ENCODE measurements at regions not wholly inside any gene's neighbourhood (a gene's known extent, or its start where the extent isn't known, plus 50 kb on each side); places are given as distances from the start of the nearest gene placed in this dataset.

GRCh38 chr11:21896216-21896615, 296.7 kb upstream of the ANO5 start:
- Histone ChIP-seq H3K36me3 (ENCODE audit: control insufficient read depth in 1 of 2, insufficient read depth in 2 of 2, low read length in 2 of 2) (no peaks in the 10 kb centered on the region), H3K4me1 (ENCODE audit: control insufficient read depth in 1 of 2, insufficient read depth in 2 of 2, low read length in 2 of 2) (no peaks in the 10 kb centered on the region), H3K27ac (ENCODE audit: low read length) (no peak overlapping the region), H3K4me3 (ENCODE audit: low read depth in 1 of 2, low read length in 2 of 2) (no peak overlapping the region), H3K9me3 (ENCODE audit: control insufficient read depth in 1 of 2, low read length in 2 of 2) (no peaks in the 10 kb centered on the region), H3K27me3 (ENCODE audit: low read depth, low read length) (no peaks in the 10 kb centered on the region)

GRCh38 chr11:21896746-21897602, 295.9 kb upstream of the ANO5 start:
- Histone ChIP-seq H3K4me3 (ENCODE audit: low read depth in 1 of 2, low read length in 2 of 2) (no peak overlapping the region), H3K27me3 (ENCODE audit: low read depth, low read length) (no peaks in the 10 kb centered on the region), H3K27ac (ENCODE audit: low read length) (no peak overlapping the region), H3K4me1 (ENCODE audit: control insufficient read depth in 1 of 2, insufficient read depth in 2 of 2, low read length in 2 of 2) (no peaks in the 10 kb centered on the region), H3K9me3 (ENCODE audit: control insufficient read depth in 1 of 2, low read length in 2 of 2) (no peaks in the 10 kb centered on the region), H3K36me3 (ENCODE audit: control insufficient read depth in 1 of 2, insufficient read depth in 2 of 2, low read length in 2 of 2) (no peaks in the 10 kb centered on the region)

- Histone ChIP-seq H3K27me3 (ENCODE audit: low read depth, low read length) (no peaks in the 10 kb centered on the region), H3K9me3 (ENCODE audit: control insufficient read depth in 1 of 2, low read length in 2 of 2) (no peaks in the 10 kb centered on the region), H3K27ac (ENCODE audit: low read length) (no peak overlapping the region), H3K4me1 (ENCODE audit: control insufficient read depth in 1 of 2, insufficient read depth in 2 of 2, low read length in 2 of 2) (no peaks in the 10 kb centered on the region), H3K4me3 (ENCODE audit: low read depth in 1 of 2, low read length in 2 of 2) (no peak overlapping the region), H3K36me3 (ENCODE audit: control insufficient read depth in 1 of 2, insufficient read depth in 2 of 2, low read length in 2 of 2) (no peaks in the 10 kb centered on the region)
These were observed 295.1 kb upstream of the ANO5 start for GRCh38 chr11:21897752-21898151.

- Histone ChIP-seq H3K36me3 (ENCODE audit: control insufficient read depth in 1 of 2, insufficient read depth in 2 of 2, low read length in 2 of 2) (no peaks in the 10 kb centered on the region), H3K4me1 (ENCODE audit: control insufficient read depth in 1 of 2, insufficient read depth in 2 of 2, low read length in 2 of 2) (no peaks in the 10 kb centered on the region), H3K27ac (ENCODE audit: low read length) (no peak overlapping the region), H3K4me3 (ENCODE audit: low read depth in 1 of 2, low read length in 2 of 2) (no peak overlapping the region), H3K27me3 (ENCODE audit: low read depth, low read length) (no peaks in the 10 kb centered on the region), H3K9me3 (ENCODE audit: control insufficient read depth in 1 of 2, low read length in 2 of 2) (no peaks in the 10 kb centered on the region)
These were observed 284.7 kb upstream of the ANO5 start for GRCh38 chr11:21908211-21908610.

- no peaks in the 10 kb centered on the region for H3K4me1 ChIP-seq (ENCODE audit: control insufficient read depth in 1 of 2, insufficient read depth in 2 of 2, low read length in 2 of 2)
- H3K27ac ChIP-seq (ENCODE audit: low read length), result no peak overlapping the region
- H3K4me3 ChIP-seq (ENCODE audit: low read depth in 1 of 2, low read length in 2 of 2), result no peak overlapping the region
- H3K36me3 ChIP-seq (ENCODE audit: control insufficient read depth in 1 of 2, insufficient read depth in 2 of 2, low read length in 2 of 2), result no peaks in the 10 kb centered on the region
- no peaks in the 10 kb centered on the region for H3K9me3 ChIP-seq (ENCODE audit: control insufficient read depth in 1 of 2, low read length in 2 of 2)
- H3K27me3 ChIP-seq (ENCODE audit: low read depth, low read length), result no peaks in the 10 kb centered on the region
These were observed 283.7 kb upstream of the ANO5 start for GRCh38 chr11:21909145-21909544.

- no peak overlapping the region for H3K27ac ChIP-seq (ENCODE audit: low read length)
- no peak overlapping the region for H3K4me3 ChIP-seq (ENCODE audit: low read depth in 1 of 2, low read length in 2 of 2)
- no peaks in the 10 kb centered on the region for H3K27me3 ChIP-seq (ENCODE audit: low read depth, low read length)
- no peaks in the 10 kb centered on the region for H3K4me1 ChIP-seq (ENCODE audit: control insufficient read depth in 1 of 2, insufficient read depth in 2 of 2, low read length in 2 of 2)
- H3K36me3 ChIP-seq (ENCODE audit: control insufficient read depth in 1 of 2, insufficient read depth in 2 of 2, low read length in 2 of 2), result no peaks in the 10 kb centered on the region
- no peaks in the 10 kb centered on the region for H3K9me3 ChIP-seq (ENCODE audit: control insufficient read depth in 1 of 2, low read length in 2 of 2)
These were observed 281.8 kb upstream of the ANO5 start for GRCh38 chr11:21911061-21911460.

- H3K27ac ChIP-seq (ENCODE audit: low read length), result no peak overlapping the region
- H3K9me3 ChIP-seq (ENCODE audit: control insufficient read depth in 1 of 2, low read length in 2 of 2), result no peaks in the 10 kb centered on the region
- no peaks in the 10 kb centered on the region for H3K27me3 ChIP-seq (ENCODE audit: low read depth, low read length)
- no peaks in the 10 kb centered on the region for H3K4me1 ChIP-seq (ENCODE audit: control insufficient read depth in 1 of 2, insufficient read depth in 2 of 2, low read length in 2 of 2)
- no peak overlapping the region for H3K4me3 ChIP-seq (ENCODE audit: low read depth in 1 of 2, low read length in 2 of 2)
- no peaks in the 10 kb centered on the region for H3K36me3 ChIP-seq (ENCODE audit: control insufficient read depth in 1 of 2, insufficient read depth in 2 of 2, low read length in 2 of 2)
These were observed 280.6 kb upstream of the ANO5 start for GRCh38 chr11:21912285-21912684.

GRCh38 chr11:21921151-21921550, 271.7 kb upstream of the ANO5 start:
- Histone ChIP-seq H3K4me3 (ENCODE audit: low read depth in 1 of 2, low read length in 2 of 2) (no peak overlapping the region), H3K4me1 (ENCODE audit: control insufficient read depth in 1 of 2, insufficient read depth in 2 of 2, low read length in 2 of 2) (no peaks in the 10 kb centered on the region), H3K27me3 (ENCODE audit: low read depth, low read length) (no peaks in the 10 kb centered on the region), H3K36me3 (ENCODE audit: control insufficient read depth in 1 of 2, insufficient read depth in 2 of 2, low read length in 2 of 2) (no peaks in the 10 kb centered on the region), H3K27ac (ENCODE audit: low read length) (no peak overlapping the region), H3K9me3 (ENCODE audit: control insufficient read depth in 1 of 2, low read length in 2 of 2) (no peaks in the 10 kb centered on the region)

- H3K36me3 ChIP-seq (ENCODE audit: control insufficient read depth in 1 of 2, insufficient read depth in 2 of 2, low read length in 2 of 2), result no peaks in the 10 kb centered on the region
- H3K27me3 ChIP-seq (ENCODE audit: low read depth, low read length), result no peaks in the 10 kb centered on the region
- H3K9me3 ChIP-seq (ENCODE audit: control insufficient read depth in 1 of 2, low read length in 2 of 2), result no peaks in the 10 kb centered on the region
- H3K27ac ChIP-seq (ENCODE audit: low read length), result no peak overlapping the region
- H3K4me1 ChIP-seq (ENCODE audit: control insufficient read depth in 1 of 2, insufficient read depth in 2 of 2, low read length in 2 of 2), result no peaks in the 10 kb centered on the region
- no peak overlapping the region for H3K4me3 ChIP-seq (ENCODE audit: low read depth in 1 of 2, low read length in 2 of 2)
These were observed 268.6 kb upstream of the ANO5 start for GRCh38 chr11:21924262-21924661.

GRCh38 chr11:21927628-21928027, 265.3 kb upstream of the ANO5 start:
- H3K9me3 ChIP-seq (ENCODE audit: control insufficient read depth in 1 of 2, low read length in 2 of 2), result no peaks in the 10 kb centered on the region
- no peak overlapping the region for H3K27ac ChIP-seq (ENCODE audit: low read length)
- no peaks in the 10 kb centered on the region for H3K27me3 ChIP-seq (ENCODE audit: low read depth, low read length)
- H3K4me1 ChIP-seq (ENCODE audit: control insufficient read depth in 1 of 2, insufficient read depth in 2 of 2, low read length in 2 of 2), result no peaks in the 10 kb centered on the region
- no peaks in the 10 kb centered on the region for H3K36me3 ChIP-seq (ENCODE audit: control insufficient read depth in 1 of 2, insufficient read depth in 2 of 2, low read length in 2 of 2)
- H3K4me3 ChIP-seq (ENCODE audit: low read depth in 1 of 2, low read length in 2 of 2), result no peak overlapping the region

- H3K27me3 ChIP-seq (ENCODE audit: low read depth, low read length), result no peaks in the 10 kb centered on the region
- no peaks in the 10 kb centered on the region for H3K36me3 ChIP-seq (ENCODE audit: control insufficient read depth in 1 of 2, insufficient read depth in 2 of 2, low read length in 2 of 2)
- no peak overlapping the region for H3K4me3 ChIP-seq (ENCODE audit: low read depth in 1 of 2, low read length in 2 of 2)
- no peak overlapping the region for H3K27ac ChIP-seq (ENCODE audit: low read length)
- H3K4me1 ChIP-seq (ENCODE audit: control insufficient read depth in 1 of 2, insufficient read depth in 2 of 2, low read length in 2 of 2), result no peaks in the 10 kb centered on the region
- no peaks in the 10 kb centered on the region for H3K9me3 ChIP-seq (ENCODE audit: control insufficient read depth in 1 of 2, low read length in 2 of 2)
These were observed 264.0 kb upstream of the ANO5 start for GRCh38 chr11:21928847-21929246.

GRCh38 chr11:21930408-21930807, 262.5 kb upstream of the ANO5 start:
- no peaks in the 10 kb centered on the region for H3K27me3 ChIP-seq (ENCODE audit: low read depth, low read length)
- no peaks in the 10 kb centered on the region for H3K9me3 ChIP-seq (ENCODE audit: control insufficient read depth in 1 of 2, low read length in 2 of 2)
- no peak overlapping the region for H3K27ac ChIP-seq (ENCODE audit: low read length)
- no peaks in the 10 kb centered on the region for H3K4me1 ChIP-seq (ENCODE audit: control insufficient read depth in 1 of 2, insufficient read depth in 2 of 2, low read length in 2 of 2)
- no peaks in the 10 kb centered on the region for H3K36me3 ChIP-seq (ENCODE audit: control insufficient read depth in 1 of 2, insufficient read depth in 2 of 2, low read length in 2 of 2)
- no peak overlapping the region for H3K4me3 ChIP-seq (ENCODE audit: low read depth in 1 of 2, low read length in 2 of 2)

All from muscle layer of duodenum (tissue), 2 donors.